ENCODE measurements at regions not wholly inside any gene's neighbourhood (a gene's known extent, or its start where the extent isn't known, plus 50 kb on each side); places are given as distances from the start of the nearest gene placed in this dataset.

GRCh38 chr16:24482681-24483202 lies 56.6 kb upstream of the RBBP6 start:
- ATAC-seq (ENCODE audit: low FRiP score) (no peak), DNase-seq (no peak)
- Histone ChIP-seq H3K4me1 (ENCODE audit: control insufficient read depth in 1 of 2, insufficient read depth in 2 of 2, low read length in 2 of 2) (no peaks in the 10 kb centered on the region), H3K36me3 (ENCODE audit: control insufficient read depth in 1 of 2, insufficient read depth in 2 of 2, low read length in 1 of 2) (no peaks in the 10 kb centered on the region), H3K27ac (ENCODE audit: low read depth in 1 of 2, low read length in 2 of 2) (no peak overlapping the region), H3K9me3 (ENCODE audit: control insufficient read depth, low read length) (peaks cover 6% of the 10 kb centered on the region), H3K4me3 (ENCODE audit: low read length in 2 of 2) (no peak overlapping the region), H3K27me3 (ENCODE audit: control insufficient read depth in 1 of 2, insufficient read depth in 2 of 2, low read length in 1 of 2) (no peaks in the 10 kb centered on the region)
- WGBS, 2 donors = 62 to 72% methylated on average over 4 of the region's 4 CpGs
- intact Hi-C loops (cut with DNase I) = no loop called here

- H3K4me3 ChIP-seq (ENCODE audit: low read length in 2 of 2) = no peak overlapping the region
- intact Hi-C loops (cut with DNase I) = no loop called here
- no peak overlapping the region for H3K27ac ChIP-seq (ENCODE audit: low read depth in 1 of 2, low read length in 2 of 2)
- H3K4me1 ChIP-seq (ENCODE audit: control insufficient read depth in 1 of 2, insufficient read depth in 2 of 2, low read length in 2 of 2) = no peaks in the 10 kb centered on the region
- H3K9me3 ChIP-seq (ENCODE audit: control insufficient read depth, low read length) = peaks cover 2% of the 10 kb centered on the region
- no peaks in the 10 kb centered on the region for H3K36me3 ChIP-seq (ENCODE audit: control insufficient read depth in 1 of 2, insufficient read depth in 2 of 2, low read length in 1 of 2)
- no peak for ATAC-seq (ENCODE audit: low FRiP score)
- WGBS, 2 donors = 77 to 91% methylated on average over 2 of the region's 2 CpGs
- DNase-seq = no peak
- H3K27me3 ChIP-seq (ENCODE audit: control insufficient read depth in 1 of 2, insufficient read depth in 2 of 2, low read length in 1 of 2) = no peaks in the 10 kb centered on the region
These were observed 51.3 kb upstream of the RBBP6 start for GRCh38 chr16:24488045-24488444.
